ENCODE measurements at regions not wholly inside any gene's neighbourhood (a gene's known extent, or its start where the extent isn't known, plus 50 kb on each side); places are given as distances from the start of the nearest gene placed in this dataset.

GRCh38 chr9:18294229-18294628 lies 179.7 kb upstream of the ADAMTSL1 start:
- TF ChIP-seq POLR2AphosphoS5 (IDR thresholded peaks at IDR 0.05) (no peak), CTCF (IDR thresholded peaks at IDR 0.05) (no peak), POLR2A (IDR thresholded peaks at IDR 0.05) (no peak)
